K562 (cell line): ENCODE measurements at regions not wholly inside any gene's neighbourhood (a gene's known extent, or its start where the extent isn't known, plus 50 kb on each side); places are given as distances from the start of the nearest gene placed in this dataset.

Experiments
- ATAC-seq: fragments of 200-7000 bp; cut with Tn5 transposase; 3 replicates; pipeline ENCODE4 v1.9.1; 2020; ENCODE audit warnings: moderate library complexity
- BruUV-seq: library from RNA; stranded (reverse); fragments of 400-500 nt; replicated peaks from 2 replicates; lab custom pipeline; 2021; lab: Mats Ljungman, UMichigan
- CTCF ChIA-PET: fragments of 300-600 bp; formaldehyde crosslinking; extraction: SDS; loops from one replicate; lab custom pipeline; 2021; ENCODE audit warnings: low intra/inter-chr PET ratio; lab: Yijun Ruan, JAX
- POLR2A ChIA-PET: fragments of 300-600, 350-650 bp; sonication (Branson Sonifier 250); formaldehyde crosslinking; extraction: SDS; loops from one replicate; lab custom pipeline; 2021; ENCODE audit warnings: antibody characterized with exemption, inconsistent platforms; lab: Yijun Ruan, JAX
- DNase-seq, 4 experiments: peaks; one replicate each; pipeline versions ENCODE4 v3.0.0 to v3.0.0-alpha.2; 2011 to 2018; ENCODE audit warnings: low spot score in 3 of 4, mixed read lengths in 3 of 4; ENCODE audit errors: extremely low read depth in 1 of 4
- FAIRE-seq: peaks from 2 replicates; lab custom pipeline; 2011; peaks lifted over from hg19 to GRCh38; lab: Jason Lieb, UNC
- H2AFZ ChIP-seq: 2 replicates; pipeline ENCODE4 v1.6.0; 2011; ENCODE audit warnings: low read depth, low read length, control low read depth, inconsistent platforms
- H3K27ac ChIP-seq: fragments of 200-600 bp; 3 replicates; pipeline ENCODE4 v1.8.0; 2011; ENCODE audit warnings: low read depth, mild to moderate bottlenecking, control low read depth, inconsistent platforms, low read length, moderate library complexity, mixed read lengths; ENCODE audit errors: extremely low read depth
- H3K27me3 ChIP-seq, 2 experiments: fragments of 300-600 bp in 1 of 2; 2 replicates in 1 of 2; 3 replicates in 1 of 2; pipeline versions ENCODE4 v1.6.0 to v1.8.0; 2011; ENCODE audit warnings: inconsistent platforms in 2 of 2, low read length in 2 of 2, mild to moderate bottlenecking in 1 of 2, mixed read lengths in 1 of 2, moderate library complexity in 1 of 2; ENCODE audit not compliant: control insufficient read depth in 2 of 2, insufficient read depth in 2 of 2
- H3K36me3 ChIP-seq: fragments of 300-600 bp; 3 replicates; pipeline ENCODE4 v1.8.0; 2011; ENCODE audit warnings: mild to moderate bottlenecking, low read length, inconsistent platforms; ENCODE audit not compliant: control insufficient read depth, insufficient read depth
- H3K4me1 ChIP-seq, 2 experiments: fragments of 200-600 bp in 1 of 2; replicated peaks in 1 of 2; 2 replicates in 1 of 2; 3 replicates in 1 of 2; pipeline versions ENCODE4 v1.5.1 to v1.8.0; 2011; ENCODE audit warnings: inconsistent platforms in 2 of 2, low read length in 2 of 2, mild to moderate bottlenecking in 1 of 2, mixed read lengths in 1 of 2, moderate library complexity in 1 of 2; ENCODE audit not compliant: control insufficient read depth in 2 of 2, insufficient read depth in 2 of 2
- H3K4me2 ChIP-seq: 2 replicates; pipeline ENCODE4 v1.6.1; 2011; ENCODE audit warnings: low read length, control low read depth, inconsistent platforms, mixed read lengths; ENCODE audit not compliant: insufficient read depth
- H3K4me3 ChIP-seq: fragments of 200-600 bp; sonication (generic), shearing (Covaris generic); 2 replicates; pipeline ENCODE4 v1.5.1; 2016; ENCODE audit warnings: control low read depth, inconsistent platforms
- H3K79me2 ChIP-seq: fragments of 200-600 bp; 3 replicates; pipeline ENCODE4 v1.8.0; 2011; ENCODE audit warnings: low read length, inconsistent platforms; ENCODE audit not compliant: control insufficient read depth, insufficient read depth
- H3K9ac ChIP-seq, 2 experiments: 2 replicates each; pipeline versions ENCODE4 v1.6.0 to v1.6.1; 2011; ENCODE audit warnings: low read depth in 2 of 2, low read length in 2 of 2, control low read depth in 1 of 2, inconsistent platforms in 1 of 2, mild to moderate bottlenecking in 1 of 2, mixed read lengths in 1 of 2; ENCODE audit not compliant: insufficient read depth in 1 of 2
- H3K9me1 ChIP-seq: one replicate; pipeline ENCODE4 v1.6.0; 2011; ENCODE audit warnings: inconsistent platforms, mild to moderate bottlenecking, low read length, moderate library complexity; ENCODE audit not compliant: control insufficient read depth, insufficient read depth
- H3K9me3 ChIP-seq: replicated peaks from 2 replicates; pipeline ENCODE4 v1.5.1; 2011; ENCODE audit warnings: low read depth, low read length, inconsistent platforms; ENCODE audit not compliant: control insufficient read depth, insufficient read depth
- H4K20me1 ChIP-seq: replicated peaks from 2 replicates; pipeline ENCODE4 v1.6.1; 2011; ENCODE audit warnings: low read length, inconsistent platforms, mixed read lengths; ENCODE audit not compliant: control insufficient read depth, insufficient read depth
- BCOR ChIP-seq: fragments of 450-650 bp; IDR thresholded peaks from 2 replicates; pipeline ENCODE4 v1.6.1; 2016
- C11orf30 ChIP-seq: fragments of 450-650 bp; IDR thresholded peaks from 2 replicates; pipeline ENCODE4 v1.6.1; 2016; ENCODE audit warnings: low read depth, mild to moderate bottlenecking
- CBX3 ChIP-seq, 2 experiments: IDR thresholded peaks; 1 replicate in 1 of 2; 2 replicates in 1 of 2; pipeline ENCODE4 v1.6.1; 2012; ENCODE audit warnings: inconsistent platforms in 2 of 2, low read length in 2 of 2, borderline replicate concordance in 1 of 2, control low read depth in 1 of 2
- GATAD2B ChIP-seq: fragments of 450-650 bp; IDR thresholded peaks from 2 replicates; pipeline ENCODE4 v1.6.1; 2017; ENCODE audit warnings: mild to moderate bottlenecking, borderline replicate concordance
- GMEB1 ChIP-seq: fragments of 250-450 bp; sonication (Bioruptor Pico); IDR thresholded peaks from 2 replicates; pipeline ENCODE4 v1.4.0; 2020; ENCODE audit warnings: mild to moderate bottlenecking
- GTF2E2 ChIP-seq: fragments of 200-800 bp; sonication (Bioruptor generic); IDR thresholded peaks from 2 replicates; pipeline ENCODE4 v1.6.1; 2016; ENCODE audit warnings: missing genetic modification characterization, missing compliant biosample characterization
- MAFG ChIP-seq: fragments of 450-650 bp; conservative IDR thresholded peaks from 2 replicates; pipeline ENCODE4 v1.6.1; 2016; ENCODE audit warnings: missing genetic modification characterization, missing compliant biosample characterization
- MED1 ChIP-seq: sonication (generic); formaldehyde crosslinking; IDR thresholded peaks from 2 replicates; pipeline ENCODE4 v1.8.1; 2023; ENCODE audit warnings: missing genetic modification reagents, borderline replicate concordance
- NCOA2 ChIP-seq, 2 experiments: fragments of 450-650 bp; IDR thresholded peaks; 2 replicates each; pipeline ENCODE4 v1.6.1; 2018; ENCODE audit warnings: mild to moderate bottlenecking in 2 of 2, moderate library complexity in 1 of 2; ENCODE audit not compliant: partially characterized antibody in 2 of 2
- NCOA4 ChIP-seq: fragments of 450-650 bp; IDR thresholded peaks from 2 replicates; pipeline ENCODE4 v1.6.1; 2018; ENCODE audit warnings: mild to moderate bottlenecking; ENCODE audit not compliant: partially characterized antibody
- RBM17 ChIP-seq: fragments of 200-400 bp; formaldehyde crosslinking; IDR thresholded peaks from 2 replicates; pipeline ENCODE4 v1.6.1; 2017; ENCODE audit warnings: low read depth, mild to moderate bottlenecking, low read length, borderline replicate concordance
- RHOXF2B ChIP-seq: fragments of 250-450 bp; sonication (Bioruptor Pico); conservative IDR thresholded peaks from 2 replicates; pipeline ENCODE4 v1.5.1; 2021
- TFAM ChIP-seq: fragments of 250-450 bp; sonication (Bioruptor Pico); conservative IDR thresholded peaks from 2 replicates; pipeline ENCODE4 v1.5.0; 2021; ENCODE audit warnings: mild to moderate bottlenecking, moderate library complexity
- TRIM28 ChIP-seq: fragments of 450-650 bp; IDR thresholded peaks from 2 replicates; pipeline ENCODE4 v1.6.1; 2017
- ZFP30 ChIP-seq: fragments of 250-450 bp; sonication (Bioruptor Pico); IDR thresholded peaks from 2 replicates; pipeline ENCODE4 v1.8.0; 2022; ENCODE audit warnings: moderate library complexity, mild to moderate bottlenecking, inconsistent platforms, borderline replicate concordance
- ZNF316 ChIP-seq: fragments of 450-650 bp; IDR thresholded peaks from 2 replicates; pipeline ENCODE4 v1.6.1; 2016
- ZNF507 ChIP-seq: conservative IDR thresholded peaks from 2 replicates; pipeline ENCODE4 v1.6.1; 2017; ENCODE audit warnings: missing genetic modification characterization, missing compliant biosample characterization
- ZNF589 ChIP-seq: fragments of 200-800 bp; sonication (Bioruptor generic); IDR thresholded peaks from 2 replicates; pipeline ENCODE4 v1.6.1; 2016; ENCODE audit warnings: low read depth, missing genetic modification characterization, missing compliant biosample characterization
- ZNF695 ChIP-seq: fragments of 450-650 bp; formaldehyde crosslinking; IDR thresholded peaks from 2 replicates; pipeline ENCODE4 v1.4.0; 2020; ENCODE audit warnings: mild to moderate bottlenecking, moderate library complexity
- WGBS: fragments of 100-300 bp; shearing (Covaris generic); methylation state at CpG from one replicate; pipeline ENCODE4 v1.1.6; 2016; ENCODE audit warnings: low coverage, mixed read lengths; ENCODE audit not compliant: insufficient coverage; ENCODE audit errors: missing lambda C conversion rate; 5-methylcytosine and 5-hydroxymethylcytosine counted together
- in situ Hi-C: fragments of 300-500 bp; cut with MboI; formaldehyde crosslinking; loops from 4 replicates; pipeline ENCODE4 v1.15.0; 2018; ENCODE audit warnings: inconsistent platforms, mixed read lengths
- intact Hi-C: fragments of 100-400 bp; cut with micrococcal nuclease; formaldehyde crosslinking; loops from 2 replicates; pipeline ENCODE4 v1.14.2; 2022
- TF ChIP-seq, protein P1 (sequence below), 2 experiments: fragments of 450-650 bp; conservative IDR thresholded peaks; 2 replicates each; pipeline ENCODE4 v1.6.1; 2017; ENCODE audit warnings: mild to moderate bottlenecking in 2 of 2, moderate library complexity in 2 of 2

- no peaks in the 10 kb centered on the region for H3K36me3 ChIP-seq
- no TSS peak for BruUV-seq
- DNase-seq (no peak), FAIRE-seq (no peak), ATAC-seq (no peak)
- no peak overlapping the region for H3K4me2 ChIP-seq
- no peak overlapping the region for H3K27ac ChIP-seq
- no peak overlapping the region for H3K4me3 ChIP-seq
- 41% methylated on average over 4 of the region's 4 CpGs for WGBS
- in situ Hi-C loops = loop anchor here (5.0 kb wide), 2 partner anchors 85 to 275 kb away; no protein-coding TSS in a partner anchor
- TF ChIP-seq GTF2E2 (tag) = no peak
- TF ChIP-seq NCOA4 = no peak
- TF ChIP-seq ZFP30 (CRISPR knock-in tag) = no peak
- no peak for TF ChIP-seq MED1 (CRISPR knock-in tag)
- no peak for TF ChIP-seq ZNF695 (CRISPR knock-in tag)
- TF ChIP-seq GATAD2B = no peak
- TF ChIP-seq, protein P1, sequence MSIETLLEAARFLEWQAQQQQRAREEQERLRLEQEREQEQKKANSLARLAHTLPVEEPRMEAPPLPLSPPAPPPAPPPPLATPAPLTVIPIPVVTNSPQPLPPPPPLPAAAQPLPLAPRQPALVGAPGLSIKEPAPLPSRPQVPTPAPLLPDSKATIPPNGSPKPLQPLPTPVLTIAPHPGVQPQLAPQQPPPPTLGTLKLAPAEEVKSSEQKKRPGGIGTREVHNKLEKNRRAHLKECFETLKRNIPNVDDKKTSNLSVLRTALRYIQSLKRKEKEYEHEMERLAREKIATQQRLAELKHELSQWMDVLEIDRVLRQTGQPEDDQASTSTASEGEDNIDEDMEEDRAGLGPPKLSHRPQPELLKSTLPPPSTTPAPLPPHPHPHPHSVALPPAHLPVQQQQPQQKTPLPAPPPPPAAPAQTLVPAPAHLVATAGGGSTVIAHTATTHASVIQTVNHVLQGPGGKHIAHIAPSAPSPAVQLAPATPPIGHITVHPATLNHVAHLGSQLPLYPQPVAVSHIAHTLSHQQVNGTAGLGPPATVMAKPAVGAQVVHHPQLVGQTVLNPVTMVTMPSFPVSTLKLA (conservative IDR thresholded peaks at IDR 0.05) = no peak
- TF ChIP-seq CBX3 (IDR thresholded peaks at IDR 0.05; ENCODE audit: borderline replicate concordance in 1 of 2, low read length in 2 of 2) = no peak
- TF ChIP-seq ZNF316 = peak; percentile 60; the same call in 1 of the 2 replicates
- TF ChIP-seq RHOXF2B (CRISPR knock-in tag) = no peak
- no peak for TF ChIP-seq GMEB1 (CRISPR knock-in tag)
- TF ChIP-seq ZNF507 = no peak
- TF ChIP-seq MAFG = 0 out of 2 replicates have a peak, but pooled peaks have one; percentile 29
- TF ChIP-seq RBM17 = no peak
- no peak for TF ChIP-seq ZNF589
- TF ChIP-seq TFAM (CRISPR knock-in tag) = no peak
- no peak for TF ChIP-seq TRIM28
- no peak for TF ChIP-seq BCOR
- TF ChIP-seq NCOA2 (IDR thresholded peaks at IDR 0.05; ENCODE audit: partially characterized antibody in 2 of 2) = no peak
- TF ChIP-seq C11orf30 = peak; percentile 39; the same call in 1 of the 2 replicates
- H3K79me2 ChIP-seq = no peaks in the 10 kb centered on the region
- POLR2A ChIA-PET = no interaction called here
- no peaks in the 10 kb centered on the region for H3K27me3 ChIP-seq
- intact Hi-C loops = loop anchor here (5.0 to 10.0 kb wide), 2 partner anchors 270 to 598 kb away; no protein-coding TSS in a partner anchor
- no peaks in the 10 kb centered on the region for H3K9me1 ChIP-seq
- CTCF ChIA-PET = no interaction called here
- H3K4me1 ChIP-seq = no peaks in the 10 kb centered on the region
- H4K20me1 ChIP-seq = no peaks in the 10 kb centered on the region
- no peak overlapping the region for H2AFZ ChIP-seq
- no peaks in the 10 kb centered on the region for H3K9me3 ChIP-seq
- no peak overlapping the region for H3K9ac ChIP-seq
These were observed 151.0 kb upstream of the ZNF92 start for GRCh38 chr7:65222655-65223054.
